GM06990 (cell line): ENCODE measurements at regions not wholly inside any gene's neighbourhood (a gene's known extent, or its start where the extent isn't known, plus 50 kb on each side); places are given as distances from the start of the nearest gene placed in this dataset.

Experiments used
- DNase-seq: peaks from one replicate; pipeline ENCODE4 v3.0.0-alpha.2; 2011; ENCODE audit not compliant: insufficient read length; ENCODE audit errors: extremely low read depth
- H3K27me3 ChIP-seq: replicated peaks from 2 replicates; pipeline ENCODE4 v1.6.0; 2011; ENCODE audit warnings: low read length; ENCODE audit not compliant: control insufficient read depth, insufficient read depth
- H3K36me3 ChIP-seq: 2 replicates; pipeline ENCODE4 v1.5.1; 2011; ENCODE audit warnings: low read length; ENCODE audit not compliant: control insufficient read depth, insufficient read depth
- H3K4me3 ChIP-seq: replicated peaks from 2 replicates; pipeline ENCODE4 v1.5.1; 2011; ENCODE audit warnings: low read depth, mild to moderate bottlenecking, control low read depth, low read length
- CTCF ChIP-seq: IDR thresholded peaks from 2 replicates; pipeline ENCODE4 v1.5.1; 2011; ENCODE audit warnings: low read length, control low read depth, mild to moderate bottlenecking, inconsistent platforms; ENCODE audit not compliant: insufficient read depth, poor library complexity, severe bottlenecking

- peak; percentile 31 for DNase-seq
- H3K4me3 ChIP-seq, result no peak overlapping the region
- H3K36me3 ChIP-seq, result no peaks in the 10 kb centered on the region
- H3K27me3 ChIP-seq, result no peaks in the 10 kb centered on the region
- no peak for TF ChIP-seq CTCF
These were observed 345.8 kb upstream of the CCDC196 start for GRCh38 chr14:66140213-66140918.

GRCh38 chr14:66140963-66141362, 345.2 kb upstream of the CCDC196 start:
- no peak overlapping the region for H3K4me3 ChIP-seq
- no peaks in the 10 kb centered on the region for H3K27me3 ChIP-seq
- TF ChIP-seq CTCF, result no peak
- no peaks in the 10 kb centered on the region for H3K36me3 ChIP-seq
- no peak for DNase-seq

GRCh38 chr14:66141733-66142132, 344.4 kb upstream of the CCDC196 start:
- Histone ChIP-seq H3K36me3 (no peaks in the 10 kb centered on the region), H3K27me3 (no peaks in the 10 kb centered on the region), H3K4me3 (no peak overlapping the region)
- no peak for DNase-seq
- TF ChIP-seq CTCF, result no peak

- no peak for TF ChIP-seq CTCF
- no peaks in the 10 kb centered on the region for H3K36me3 ChIP-seq
These were observed 342.6 kb upstream of the CCDC196 start for GRCh38 chr14:66143387-66144112.

GRCh38 chr14:66152302-66152701, 333.9 kb upstream of the CCDC196 start:
- DNase-seq, result no peak
- Histone ChIP-seq H3K36me3 (no peaks in the 10 kb centered on the region), H3K4me3 (no peak overlapping the region), H3K27me3 (no peaks in the 10 kb centered on the region; the same call in 1 of the 2 replicates)
- no peak for TF ChIP-seq CTCF

More at GRCh38 chr14:66143387-66144112, 342.6 kb upstream of the CCDC196 start:
- Histone ChIP-seq H3K27me3 (no peaks in the 10 kb centered on the region), H3K4me3 (no peak overlapping the region)
- no peak for DNase-seq

- TF ChIP-seq CTCF, result no peak
- H3K36me3 ChIP-seq, result no peaks in the 10 kb centered on the region
- no peaks in the 10 kb centered on the region; the same call in 1 of the 2 replicates for H3K27me3 ChIP-seq
- no peak for DNase-seq
- no peak overlapping the region for H3K4me3 ChIP-seq
These were observed 333.4 kb upstream of the CCDC196 start for GRCh38 chr14:66152747-66153146.
